ENCODE measurements at regions not wholly inside any gene's neighbourhood (a gene's known extent, or its start where the extent isn't known, plus 50 kb on each side); places are given as distances from the start of the nearest gene placed in this dataset.
"Not testable (repeated sequence)": the region's sequence is repeated elsewhere in the genome, so short reads cannot be mapped to it uniquely, and the experiment has no call there.

GRCh38 chr12:95358111-95359083, 115.6 kb upstream of the METAP2 start:
- CTCF ChIA-PET: interaction anchor here (0.9 kb wide), 1 partner anchor 24 kb away, joined by 3 read pairs; no protein-coding TSS in a partner anchor

GRCh38 chr12:95365912-95366311, 108.0 kb upstream of the METAP2 start:
- H3K4me1 Mint-ChIP-seq (ENCODE audit: low read depth): no peaks in the 10 kb centered on the region

More at GRCh38 chr12:95358111-95359083, 115.6 kb upstream of the METAP2 start:
- no peaks in the 10 kb centered on the region for H3K4me1 Mint-ChIP-seq (ENCODE audit: low read depth)
- no peak overlapping the region for H3K4me3 Mint-ChIP-seq
- intact Hi-C loops (cut with micrococcal nuclease): no loop called here
- no peak overlapping the region for H3K27ac Mint-ChIP-seq
- H3K27me3 Mint-ChIP-seq (ENCODE audit: low read depth): no peaks in the 10 kb centered on the region
- H3K36me3 Mint-ChIP-seq (ENCODE audit: low read depth): no peaks in the 10 kb centered on the region
- H3K9me3 Mint-ChIP-seq: no peaks in the 10 kb centered on the region
- DNase-seq: no peak

GRCh38 chr12:95368931-95369330, 105.0 kb upstream of the METAP2 start:
- intact Hi-C loops (cut with micrococcal nuclease): no loop called here
- no peak overlapping the region for H3K27ac Mint-ChIP-seq
- H3K27me3 Mint-ChIP-seq (ENCODE audit: low read depth): no peaks in the 10 kb centered on the region
- CTCF ChIA-PET: no interaction called here
- no peaks in the 10 kb centered on the region for H3K9me3 Mint-ChIP-seq
- no peak overlapping the region for H3K4me3 Mint-ChIP-seq
- DNase-seq: no peak
- no peaks in the 10 kb centered on the region for H3K36me3 Mint-ChIP-seq (ENCODE audit: low read depth)
- no peaks in the 10 kb centered on the region for H3K4me1 Mint-ChIP-seq (ENCODE audit: low read depth)

More at GRCh38 chr12:95365912-95366311, 108.0 kb upstream of the METAP2 start:
- Mint-ChIP-seq H3K27ac (no peak overlapping the region), H3K36me3 (ENCODE audit: low read depth) (no peaks in the 10 kb centered on the region), H3K9me3 (no peaks in the 10 kb centered on the region), H3K27me3 (ENCODE audit: low read depth) (no peaks in the 10 kb centered on the region), H3K4me3 (no peak overlapping the region)
- no peak for DNase-seq
- CTCF ChIA-PET: no interaction called here
- intact Hi-C loops (cut with micrococcal nuclease): no loop called here

- intact Hi-C loops (cut with micrococcal nuclease): no loop called here
Observed at GRCh38 chr12:95371571-95371970, 102.4 kb upstream of the METAP2 start.

GRCh38 chr12:95379481-95379880, 94.5 kb upstream of the METAP2 start:
- H3K27ac Mint-ChIP-seq; CTCF ChIA-PET; H3K36me3 Mint-ChIP-seq (ENCODE audit: low read depth); H3K4me1 Mint-ChIP-seq (ENCODE audit: low read depth); H3K9me3 Mint-ChIP-seq; H3K4me3 Mint-ChIP-seq; H3K27me3 Mint-ChIP-seq (ENCODE audit: low read depth); intact Hi-C loops (cut with micrococcal nuclease); DNase-seq: not testable (repeated sequence)

More at GRCh38 chr12:95371571-95371970, 102.4 kb upstream of the METAP2 start:
- Mint-ChIP-seq H3K9me3 (no peaks in the 10 kb centered on the region), H3K36me3 (ENCODE audit: low read depth) (no peaks in the 10 kb centered on the region), H3K4me3 (no peak overlapping the region), H3K27ac (no peak overlapping the region), H3K27me3 (ENCODE audit: low read depth) (no peaks in the 10 kb centered on the region), H3K4me1 (ENCODE audit: low read depth) (no peaks in the 10 kb centered on the region)
- no peak for DNase-seq
- CTCF ChIA-PET: no interaction called here

GRCh38 chr12:95380334-95380733, 93.6 kb upstream of the METAP2 start:
- DNase-seq; H3K4me3 Mint-ChIP-seq; H3K4me1 Mint-ChIP-seq (ENCODE audit: low read depth); H3K27ac Mint-ChIP-seq; intact Hi-C loops (cut with micrococcal nuclease); H3K36me3 Mint-ChIP-seq (ENCODE audit: low read depth); H3K27me3 Mint-ChIP-seq (ENCODE audit: low read depth); H3K9me3 Mint-ChIP-seq: not testable (repeated sequence)
- CTCF ChIA-PET: interaction anchor here (0.6 kb wide), 1 partner anchor 264 kb away, joined by 3 read pairs; no protein-coding TSS in a partner anchor

- CTCF ChIA-PET: no interaction called here
- Mint-ChIP-seq H3K36me3 (ENCODE audit: low read depth) (no peaks in the 10 kb centered on the region), H3K4me1 (ENCODE audit: low read depth) (no peaks in the 10 kb centered on the region), H3K4me3 (no peak overlapping the region), H3K27ac (no peak overlapping the region), H3K9me3 (no peaks in the 10 kb centered on the region), H3K27me3 (ENCODE audit: low read depth) (no peaks in the 10 kb centered on the region)
- DNase-seq: no peak
- intact Hi-C loops (cut with micrococcal nuclease): no loop called here
Observed at GRCh38 chr12:95380997-95381786, 92.8 kb upstream of the METAP2 start.

GRCh38 chr12:95383920-95384319, 90.0 kb upstream of the METAP2 start:
- H3K27me3 Mint-ChIP-seq (ENCODE audit: low read depth); CTCF ChIA-PET; H3K9me3 Mint-ChIP-seq; H3K36me3 Mint-ChIP-seq (ENCODE audit: low read depth); H3K27ac Mint-ChIP-seq; H3K4me3 Mint-ChIP-seq; H3K4me1 Mint-ChIP-seq (ENCODE audit: low read depth); intact Hi-C loops (cut with micrococcal nuclease); DNase-seq: not testable (repeated sequence)

- CTCF ChIA-PET: no interaction called here
- no peaks in the 10 kb centered on the region for H3K9me3 Mint-ChIP-seq
- H3K27me3 Mint-ChIP-seq (ENCODE audit: low read depth): no peaks in the 10 kb centered on the region
- H3K4me1 Mint-ChIP-seq (ENCODE audit: low read depth): no peaks in the 10 kb centered on the region
- intact Hi-C loops (cut with micrococcal nuclease): no loop called here
- H3K4me3 Mint-ChIP-seq: no peak overlapping the region
- DNase-seq: no peak
- H3K36me3 Mint-ChIP-seq (ENCODE audit: low read depth): no peaks in the 10 kb centered on the region
- H3K27ac Mint-ChIP-seq: no peak overlapping the region
Observed at GRCh38 chr12:95384785-95385184, 89.2 kb upstream of the METAP2 start.

- Mint-ChIP-seq H3K9me3 (no peaks in the 10 kb centered on the region), H3K36me3 (ENCODE audit: low read depth) (no peaks in the 10 kb centered on the region), H3K27me3 (ENCODE audit: low read depth) (no peaks in the 10 kb centered on the region), H3K27ac (no peak overlapping the region), H3K4me1 (ENCODE audit: low read depth) (no peaks in the 10 kb centered on the region), H3K4me3 (no peak overlapping the region)
- CTCF ChIA-PET: no interaction called here
- DNase-seq: no peak
- intact Hi-C loops (cut with micrococcal nuclease): no loop called here
Observed at GRCh38 chr12:95385246-95386035, 88.5 kb upstream of the METAP2 start.

- CTCF ChIA-PET: no interaction called here
Observed at GRCh38 chr12:95386051-95386450, 87.9 kb upstream of the METAP2 start.

GRCh38 chr12:95388260-95388659, 85.7 kb upstream of the METAP2 start:
- H3K27me3 Mint-ChIP-seq (ENCODE audit: low read depth); intact Hi-C loops (cut with micrococcal nuclease); DNase-seq; H3K4me1 Mint-ChIP-seq (ENCODE audit: low read depth); H3K9me3 Mint-ChIP-seq; H3K36me3 Mint-ChIP-seq (ENCODE audit: low read depth); H3K4me3 Mint-ChIP-seq; CTCF ChIA-PET; H3K27ac Mint-ChIP-seq: not testable (repeated sequence)

More at GRCh38 chr12:95386051-95386450, 87.9 kb upstream of the METAP2 start:
- H3K36me3 Mint-ChIP-seq (ENCODE audit: low read depth): no peaks in the 10 kb centered on the region
- no peaks in the 10 kb centered on the region for H3K27me3 Mint-ChIP-seq (ENCODE audit: low read depth)
- no peaks in the 10 kb centered on the region for H3K4me1 Mint-ChIP-seq (ENCODE audit: low read depth)
- H3K9me3 Mint-ChIP-seq: no peaks in the 10 kb centered on the region
- intact Hi-C loops (cut with micrococcal nuclease): no loop called here
- no peak overlapping the region for H3K4me3 Mint-ChIP-seq
- H3K27ac Mint-ChIP-seq: no peak overlapping the region
- DNase-seq: no peak
